ENCODE measurements at regions not wholly inside any gene's neighbourhood (a gene's known extent, or its start where the extent isn't known, plus 50 kb on each side); places are given as distances from the start of the nearest gene placed in this dataset.

GRCh38 chr21:27406300-27407009, 439.6 kb upstream of the ADAMTS5 start:
- intact Hi-C loops (cut with micrococcal nuclease; ENCODE audit: unreplicated experiment) = no loop called here
- no peak overlapping the region for H3K27ac Mint-ChIP-seq (ENCODE audit: unreplicated experiment)
- Histone ChIP-seq H3K36me3 (ENCODE audit: control insufficient read depth, insufficient read depth, low read length) (no peaks in the 10 kb centered on the region), H3K9me3 (no peaks in the 10 kb centered on the region), H3K27me3 (replicated peaks; ENCODE audit: control insufficient read depth, insufficient read depth, low read length) (no peaks in the 10 kb centered on the region), H3K4me1 (no peaks in the 10 kb centered on the region), H3K4me3 (ENCODE audit: low read depth, low read length) (no peak overlapping the region)
- no TSS peak for BruUV-seq (replicated peaks)
- no peak overlapping the region for H3K4me3 Mint-ChIP-seq (ENCODE audit: unreplicated experiment)
- ChIA-PET CTCF (no interaction called here), POLR2A (no interaction called here)
- no peaks in the 10 kb centered on the region for H3K36me3 Mint-ChIP-seq (ENCODE audit: insufficient read depth, unreplicated experiment)
- no peak for DNase-seq
- H3K4me1 Mint-ChIP-seq (ENCODE audit: low read depth, unreplicated experiment) = no peaks in the 10 kb centered on the region
- TF ChIP-seq CTCF (IDR thresholded peaks at IDR 0.05; ENCODE audit: insufficient read depth in 1 of 2, low read depth in 1 of 2, low read length in 1 of 2, severe bottlenecking in 1 of 2, unreplicated experiment in 1 of 2) = no peak
- no peaks in the 10 kb centered on the region for H3K27me3 Mint-ChIP-seq (ENCODE audit: insufficient read depth, unreplicated experiment)
- H3K9me3 Mint-ChIP-seq (ENCODE audit: unreplicated experiment) = no peaks in the 10 kb centered on the region

GRCh38 chr21:27403011-27403410, 436.1 kb upstream of the ADAMTS5 start:
- no peak overlapping the region for H3K4me3 Mint-ChIP-seq (ENCODE audit: unreplicated experiment)
- no peaks in the 10 kb centered on the region for H3K27me3 ChIP-seq (replicated peaks; ENCODE audit: control insufficient read depth, insufficient read depth, low read length)
- no peak overlapping the region for H3K4me3 ChIP-seq (ENCODE audit: low read depth, low read length)
- H3K4me1 Mint-ChIP-seq (ENCODE audit: low read depth, unreplicated experiment) = no peaks in the 10 kb centered on the region
- H3K36me3 Mint-ChIP-seq (ENCODE audit: insufficient read depth, unreplicated experiment) = no peaks in the 10 kb centered on the region
- no peaks in the 10 kb centered on the region for H3K9me3 Mint-ChIP-seq (ENCODE audit: unreplicated experiment)
- no peak for DNase-seq
- no peaks in the 10 kb centered on the region for H3K36me3 ChIP-seq (ENCODE audit: control insufficient read depth, insufficient read depth, low read length)
- H3K9me3 ChIP-seq = no peaks in the 10 kb centered on the region
- no TSS peak for BruUV-seq (replicated peaks)
- ChIA-PET CTCF (no interaction called here), POLR2A (no interaction called here)
- no peak overlapping the region for H3K27ac Mint-ChIP-seq (ENCODE audit: unreplicated experiment)
- H3K4me1 ChIP-seq = no peaks in the 10 kb centered on the region
- H3K27me3 Mint-ChIP-seq (ENCODE audit: insufficient read depth, unreplicated experiment) = no peaks in the 10 kb centered on the region
- intact Hi-C loops (cut with micrococcal nuclease; ENCODE audit: unreplicated experiment) = no loop called here
- no peak for TF ChIP-seq CTCF (IDR thresholded peaks at IDR 0.05; ENCODE audit: insufficient read depth in 1 of 2, low read depth in 1 of 2, low read length in 1 of 2, severe bottlenecking in 1 of 2, unreplicated experiment in 1 of 2)

DNA sequence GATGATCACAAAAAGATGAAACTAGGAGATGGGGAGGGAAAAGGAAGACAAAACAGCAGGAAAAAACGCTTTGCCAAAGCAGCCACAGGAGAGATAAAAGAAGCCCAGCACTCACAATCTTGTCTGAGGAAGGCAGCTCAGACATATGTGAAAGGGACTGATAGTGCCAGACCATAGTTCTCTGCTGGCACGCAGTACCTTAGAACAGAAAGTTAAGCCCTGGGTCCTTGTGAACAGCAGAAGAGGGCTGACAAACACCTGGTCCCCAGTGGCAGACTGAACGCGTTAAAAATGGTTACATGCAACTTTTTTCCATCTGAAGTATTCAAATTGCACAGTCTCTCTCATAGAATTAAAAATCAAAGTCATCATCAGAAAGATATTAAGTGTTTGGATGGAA, 433.2 kb upstream of the ADAMTS5 start:
- H3K36me3 ChIP-seq (ENCODE audit: control insufficient read depth, insufficient read depth, low read length) = no peaks in the 10 kb centered on the region
- BruUV-seq (replicated peaks) = no TSS peak
- Mint-ChIP-seq H3K4me1 (ENCODE audit: low read depth, unreplicated experiment) (peaks cover 16% of the 10 kb centered on the region), H3K36me3 (ENCODE audit: insufficient read depth, unreplicated experiment) (no peaks in the 10 kb centered on the region), H3K9me3 (ENCODE audit: unreplicated experiment) (peaks cover 11% of the 10 kb centered on the region), H3K27me3 (ENCODE audit: insufficient read depth, unreplicated experiment) (no peaks in the 10 kb centered on the region), H3K4me3 (ENCODE audit: unreplicated experiment) (no peak overlapping the region), H3K27ac (ENCODE audit: unreplicated experiment) (no peak overlapping the region)
- intact Hi-C loops (cut with micrococcal nuclease; ENCODE audit: unreplicated experiment) = no loop called here
- H3K4me3 ChIP-seq (ENCODE audit: low read depth, low read length) = no peak overlapping the region
- no peaks in the 10 kb centered on the region for H3K27me3 ChIP-seq (replicated peaks; ENCODE audit: control insufficient read depth, insufficient read depth, low read length)
- H3K9me3 ChIP-seq = no peaks in the 10 kb centered on the region
- ChIA-PET CTCF (no interaction called here), POLR2A (no interaction called here)
- DNase-seq = no peak
- H3K4me1 ChIP-seq = no peaks in the 10 kb centered on the region
- TF ChIP-seq CTCF (IDR thresholded peaks at IDR 0.05; ENCODE audit: insufficient read depth in 1 of 2, low read depth in 1 of 2, low read length in 1 of 2, severe bottlenecking in 1 of 2, unreplicated experiment in 1 of 2) = no peak

All from Caco-2 (cell line).